Stomach (tissue), 8 donors: ENCODE measurements at regions not wholly inside any gene's neighbourhood (a gene's known extent, or its start where the extent isn't known, plus 50 kb on each side); places are given as distances from the start of the nearest gene placed in this dataset.

Source experiments
- DNase-seq, 2 donors: peaks; one replicate each; pipeline versions ENCODE4 v3.0.0 to v3.0.0-alpha.2; 2013 to 2019
- H3K27ac ChIP-seq, 5 donors: fragments of 200-600 bp in 4 of 5; sonication (generic) in 4 of 5; one replicate each; pipeline ENCODE4 v1.5.1; 2013 to 2019; ENCODE audit warnings: mild to moderate bottlenecking in 1 of 5, moderate library complexity in 1 of 5
- H3K27me3 ChIP-seq, 3 donors: fragments of 200-600 bp; sonication (generic); one replicate each; pipeline ENCODE4 v1.5.1; 2017 to 2019; ENCODE audit warnings: mixed run types in 1 of 3
- H3K36me3 ChIP-seq, 4 donors: fragments of 200-600 bp; sonication (generic); 1 replicate in 3 of 4; 2 replicates in 1 of 4; pipeline ENCODE4 v1.5.1; 2016 to 2019
- H3K4me1 ChIP-seq, 4 donors: fragments of 200-600 bp; sonication (generic); one replicate each; pipeline ENCODE4 v1.5.1; 2016 to 2019
- H3K4me3 ChIP-seq, 4 donors: fragments of 200-600 bp; sonication (generic) in 3 of 4; one replicate each; pipeline ENCODE4 v1.5.1; 2016 to 2019; ENCODE audit warnings: mild to moderate bottlenecking in 1 of 4
- H3K9me3 ChIP-seq, 4 donors: fragments of 200-600 bp; sonication (generic); one replicate each; pipeline ENCODE4 v1.5.1; 2016 to 2019
- EP300 ChIP-seq: sonication (generic); formaldehyde crosslinking; IDR thresholded peaks from one replicate; pipeline ENCODE4 v1.6.1; 2017; ENCODE audit warnings: antibody characterized with exemption
- POLR2A ChIP-seq, 4 donors: fragments of 450-650 bp; IDR thresholded peaks; one replicate each; pipeline ENCODE4 v1.6.1; 2016; ENCODE audit warnings: antibody characterized with exemption in 4 of 4, control low read depth in 2 of 4, mild to moderate bottlenecking in 1 of 4, moderate library complexity in 1 of 4
- POLR2AphosphoS5 ChIP-seq, 3 donors: sonication (generic); formaldehyde crosslinking; IDR thresholded peaks; one replicate each; pipeline ENCODE4 v1.6.1; 2016; ENCODE audit warnings: antibody characterized with exemption in 3 of 3
- WGBS, 5 donors: extraction: QIAGEN DNeasy Blood & Tissue Kit in 3 of 5; methylation state at CpG; one replicate each; pipeline versions ENCODE4 v1.1.5 to v1.1.7; 2013 to 2018; 5-methylcytosine and 5-hydroxymethylcytosine counted together
- intact Hi-C: fragments of 100-400 bp; cut with DNase I; formaldehyde crosslinking; loops from one replicate; pipeline ENCODE4 v1.15.1; 2023; ENCODE audit warnings: low total_unique reads
- TF ChIP-seq, protein P1 (sequence below), 7 experiments: fragments of 450-650 bp in 4 of 7; fragments of 200-600 bp in 3 of 7; sonication (generic) in 3 of 7; IDR thresholded peaks; one replicate each; pipeline ENCODE4 v1.5.1; 2016 to 2019; ENCODE audit warnings: antibody characterized with exemption in 7 of 7, control low read depth in 2 of 7, mild to moderate bottlenecking in 1 of 7
- donor health status: healthy with polysubstance abuse.
- donor health status: Bipolar disorder and iron deficiency.
- donor health status: healthy.

DNA sequence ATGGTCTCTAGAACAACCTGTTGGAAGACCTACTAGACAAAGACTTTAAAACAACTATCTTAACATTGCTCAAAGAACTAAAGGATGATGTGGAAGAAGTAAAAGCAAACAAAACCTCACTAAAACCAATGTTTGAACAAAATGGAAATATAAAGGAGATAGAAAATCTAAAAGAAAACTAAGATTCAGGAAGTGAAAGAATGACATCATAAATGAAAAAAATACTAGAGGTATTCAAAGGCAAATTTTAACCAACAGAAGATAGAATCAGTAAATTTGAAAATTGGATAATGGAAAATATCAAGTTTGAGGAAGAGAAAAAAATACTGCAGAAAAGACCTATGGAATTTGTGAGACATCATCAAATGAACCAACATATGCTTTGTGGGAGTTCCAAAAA is 914.1 kb upstream of the GJE1 start:
- no peak overlapping the region for H3K27ac ChIP-seq
- H3K9me3 ChIP-seq = no peaks in the 10 kb centered on the region
- TF ChIP-seq EP300 = no peak
- TF ChIP-seq POLR2A (IDR thresholded peaks at IDR 0.05) = no peak
- no peak for TF ChIP-seq POLR2AphosphoS5 (IDR thresholded peaks at IDR 0.05)
- TF ChIP-seq, protein P1, sequence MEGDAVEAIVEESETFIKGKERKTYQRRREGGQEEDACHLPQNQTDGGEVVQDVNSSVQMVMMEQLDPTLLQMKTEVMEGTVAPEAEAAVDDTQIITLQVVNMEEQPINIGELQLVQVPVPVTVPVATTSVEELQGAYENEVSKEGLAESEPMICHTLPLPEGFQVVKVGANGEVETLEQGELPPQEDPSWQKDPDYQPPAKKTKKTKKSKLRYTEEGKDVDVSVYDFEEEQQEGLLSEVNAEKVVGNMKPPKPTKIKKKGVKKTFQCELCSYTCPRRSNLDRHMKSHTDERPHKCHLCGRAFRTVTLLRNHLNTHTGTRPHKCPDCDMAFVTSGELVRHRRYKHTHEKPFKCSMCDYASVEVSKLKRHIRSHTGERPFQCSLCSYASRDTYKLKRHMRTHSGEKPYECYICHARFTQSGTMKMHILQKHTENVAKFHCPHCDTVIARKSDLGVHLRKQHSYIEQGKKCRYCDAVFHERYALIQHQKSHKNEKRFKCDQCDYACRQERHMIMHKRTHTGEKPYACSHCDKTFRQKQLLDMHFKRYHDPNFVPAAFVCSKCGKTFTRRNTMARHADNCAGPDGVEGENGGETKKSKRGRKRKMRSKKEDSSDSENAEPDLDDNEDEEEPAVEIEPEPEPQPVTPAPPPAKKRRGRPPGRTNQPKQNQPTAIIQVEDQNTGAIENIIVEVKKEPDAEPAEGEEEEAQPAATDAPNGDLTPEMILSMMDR (IDR thresholded peaks at IDR 0.05) = no peak
- H3K4me1 ChIP-seq = no peaks in the 10 kb centered on the region
- intact Hi-C loops = no loop called here
- no peaks in the 10 kb centered on the region for H3K36me3 ChIP-seq
- no peaks in the 10 kb centered on the region for H3K27me3 ChIP-seq
- no peak for DNase-seq
- H3K4me3 ChIP-seq = no peak overlapping the region

- TF ChIP-seq POLR2AphosphoS5 (IDR thresholded peaks at IDR 0.05) (no peak), EP300 (no peak), POLR2A (IDR thresholded peaks at IDR 0.05) (no peak)
- TF ChIP-seq, protein P1 (IDR thresholded peaks at IDR 0.05) = no peak
These were observed 916.0 kb upstream of the GJE1 start for GRCh38 chr6:141216726-141217125.

DNA sequence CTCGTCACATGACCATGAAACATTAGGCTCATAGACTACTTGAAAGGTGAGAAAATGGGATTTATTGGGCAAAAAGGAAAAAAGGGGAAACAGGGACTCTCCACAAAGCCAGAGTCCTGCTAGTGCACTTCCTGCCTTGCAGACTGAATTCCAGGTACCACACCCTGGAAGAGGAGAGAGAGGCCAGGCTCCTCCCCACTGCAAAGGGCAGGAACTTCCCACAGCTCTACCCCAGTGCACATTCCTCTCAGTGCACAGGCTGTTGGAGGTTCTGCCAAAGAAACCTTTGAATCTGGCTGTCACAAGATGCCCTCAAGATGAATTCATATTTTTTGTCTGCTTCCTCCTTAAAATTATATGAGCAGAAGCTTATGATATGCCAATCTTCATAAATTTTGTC is 920.4 kb upstream of the GJE1 start:
- Histone ChIP-seq H3K36me3 (no peaks in the 10 kb centered on the region), H3K4me3 (no peak overlapping the region), H3K27me3 (no peaks in the 10 kb centered on the region), H3K27ac (no peak overlapping the region), H3K9me3 (no peaks in the 10 kb centered on the region), H3K4me1 (no peaks in the 10 kb centered on the region)
- 31 to 95% (median 72%) methylated on average over 1 of the region's 1 CpG for WGBS, 5 donors
- intact Hi-C loops = no loop called here
- no peak for TF ChIP-seq POLR2A (IDR thresholded peaks at IDR 0.05)
- TF ChIP-seq POLR2AphosphoS5 (IDR thresholded peaks at IDR 0.05) = no peak
- TF ChIP-seq, protein P1 (IDR thresholded peaks at IDR 0.05) = no peak
- TF ChIP-seq EP300 = no peak
- DNase-seq = peak in 1 of 2 donors; percentile 13

More at GRCh38 chr6:141216726-141217125, 916.0 kb upstream of the GJE1 start:
- H3K9me3 ChIP-seq = no peaks in the 10 kb centered on the region
- H3K36me3 ChIP-seq = no peaks in the 10 kb centered on the region
- no peaks in the 10 kb centered on the region for H3K27me3 ChIP-seq
- no peaks in the 10 kb centered on the region for H3K4me1 ChIP-seq
- intact Hi-C loops = no loop called here
- no peak for DNase-seq
- no peak overlapping the region for H3K4me3 ChIP-seq
- no peak overlapping the region for H3K27ac ChIP-seq

GRCh38 chr6:141211845-141212244 is 920.9 kb upstream of the GJE1 start:
- Histone ChIP-seq H3K27me3 (no peaks in the 10 kb centered on the region), H3K27ac (no peak overlapping the region), H3K4me3 (no peak overlapping the region), H3K36me3 (no peaks in the 10 kb centered on the region), H3K4me1 (no peaks in the 10 kb centered on the region), H3K9me3 (no peaks in the 10 kb centered on the region)
- TF ChIP-seq POLR2A (IDR thresholded peaks at IDR 0.05) (no peak), EP300 (no peak), POLR2AphosphoS5 (IDR thresholded peaks at IDR 0.05) (no peak)
- TF ChIP-seq, protein P1 (IDR thresholded peaks at IDR 0.05) = no peak
- intact Hi-C loops = no loop called here
- WGBS, 5 donors = 61 to 84% (median 73%) methylated on average over 3 of the region's 3 CpGs
- DNase-seq = no peak
